Esophagus muscularis mucosa (tissue), 4 donors: ENCODE measurements at regions not wholly inside any gene's neighbourhood (a gene's known extent, or its start where the extent isn't known, plus 50 kb on each side); places are given as distances from the start of the nearest gene placed in this dataset.

Experiments used
- DNase-seq: peaks from one replicate; pipeline ENCODE4 v3.0.0-alpha.2; 2017; ENCODE audit errors: extremely low spot score
- H3K27ac ChIP-seq, 4 donors: fragments of 200-600 bp; sonication (generic); replicated peaks in 1 of 4; 1 replicate in 3 of 4; 2 replicates in 1 of 4; pipeline ENCODE4 v1.5.1; 2016 to 2019; ENCODE audit warnings: mild to moderate bottlenecking in 1 of 4
- H3K27me3 ChIP-seq, 4 donors: fragments of 200-600 bp; sonication (generic); one replicate each; pipeline versions ENCODE4 v1.5.1 to v1.6.0; 2016 to 2019
- H3K36me3 ChIP-seq, 4 donors: fragments of 200-600 bp; sonication (generic); one replicate each; pipeline ENCODE4 v1.5.1; 2016 to 2019
- H3K4me1 ChIP-seq, 4 donors: fragments of 200-600 bp; sonication (generic); one replicate each; pipeline ENCODE4 v1.5.1; 2016 to 2019
- H3K4me3 ChIP-seq, 4 donors: fragments of 200-600 bp; sonication (generic); 1 replicate in 2 of 4; 2 replicates in 2 of 4; pipeline ENCODE4 v1.5.1; 2016 to 2019; ENCODE audit warnings: mild to moderate bottlenecking in 4 of 4, moderate library complexity in 1 of 4
- H3K9me3 ChIP-seq, 4 donors: fragments of 200-600 bp; sonication (generic); 1 replicate in 3 of 4; 2 replicates in 1 of 4; pipeline ENCODE4 v1.5.1; 2016 to 2019
- CTCF ChIP-seq, 3 experiments: fragments of 200-600 bp in 2 of 3; fragments of 450-650 bp in 1 of 3; sonication (generic) in 2 of 3; IDR thresholded peaks; one replicate each; pipeline ENCODE4 v1.5.1; 2017 to 2019; ENCODE audit warnings: antibody characterized with exemption in 3 of 3, mild to moderate bottlenecking in 2 of 3, moderate library complexity in 1 of 3
- EP300 ChIP-seq: sonication (generic); formaldehyde crosslinking; IDR thresholded peaks from one replicate; pipeline ENCODE4 v1.6.1; 2017; ENCODE audit warnings: antibody characterized with exemption
- POLR2A ChIP-seq: fragments of 450-650 bp; IDR thresholded peaks from one replicate; pipeline ENCODE4 v1.6.1; 2017; ENCODE audit warnings: antibody characterized with exemption, moderate library complexity, mild to moderate bottlenecking, low read depth
- POLR2AphosphoS5 ChIP-seq, 2 donors: sonication (generic); formaldehyde crosslinking; IDR thresholded peaks; one replicate each; pipeline ENCODE4 v1.6.1; 2017; ENCODE audit warnings: antibody characterized with exemption in 2 of 2
- WGBS: methylation state at CpG from one replicate; pipeline ENCODE4 v1.1.5; 2018; 5-methylcytosine and 5-hydroxymethylcytosine counted together
- intact Hi-C: fragments of 100-400 bp; cut with DNase I; formaldehyde crosslinking; loops from one replicate; pipeline ENCODE4 v1.15.1; 2023

GRCh38 chr10:30775779-30776591, 146.4 kb upstream of the LYZL2 start:
- no peak for DNase-seq
- intact Hi-C loops = no loop called here
- Histone ChIP-seq H3K9me3 (peaks cover 0 to 16% (median 12%) of the 10 kb centered on the region in 4 donors), H3K36me3 (no peaks in the 10 kb centered on the region), H3K4me1 (peaks cover 0 to 10% (median 5%) of the 10 kb centered on the region in 4 donors), H3K27ac (peak overlapping the region in 1 of 4 donors; percentile 34), H3K27me3 (no peaks in the 10 kb centered on the region), H3K4me3 (no peak overlapping the region)
- TF ChIP-seq POLR2AphosphoS5 (IDR thresholded peaks at IDR 0.05) (peak in 1 of 2 donors; percentile 61), POLR2A (no peak)
- WGBS = 54% methylated on average over 9 of the region's 10 CpGs

GRCh38 chr10:30774261-30774660, 144.7 kb upstream of the LYZL2 start:
- Histone ChIP-seq H3K36me3 (no peaks in the 10 kb centered on the region), H3K9me3 (peaks cover 0 to 33% (median 27%) of the 10 kb centered on the region in 4 donors), H3K27ac (no peak overlapping the region), H3K27me3 (no peaks in the 10 kb centered on the region), H3K4me1 (peaks cover 0 to 10% (median 5%) of the 10 kb centered on the region in 4 donors), H3K4me3 (no peak overlapping the region)
- no peak for TF ChIP-seq POLR2A
- no peak for TF ChIP-seq POLR2AphosphoS5 (IDR thresholded peaks at IDR 0.05)
- TF ChIP-seq EP300 = no peak
- TF ChIP-seq CTCF (IDR thresholded peaks at IDR 0.05) = no peak
- intact Hi-C loops = no loop called here
- DNase-seq = no peak
- 86% methylated on average over 10 of the region's 10 CpGs for WGBS

GRCh38 chr10:30773501-30773900, 143.9 kb upstream of the LYZL2 start:
- Histone ChIP-seq H3K4me3 (no peak overlapping the region), H3K27me3 (no peaks in the 10 kb centered on the region), H3K4me1 (peaks cover 0 to 10% (median 5%) of the 10 kb centered on the region in 4 donors), H3K9me3 (peaks cover 0 to 34% (median 28%) of the 10 kb centered on the region in 4 donors), H3K27ac (no peak overlapping the region), H3K36me3 (no peaks in the 10 kb centered on the region)
- TF ChIP-seq CTCF (IDR thresholded peaks at IDR 0.05) (no peak), POLR2A (no peak), POLR2AphosphoS5 (IDR thresholded peaks at IDR 0.05) (no peak), EP300 (no peak)
- no peak for DNase-seq
- intact Hi-C loops = no loop called here
- 70% methylated on average over 1 of the region's 1 CpG for WGBS

- no peak overlapping the region for H3K27ac ChIP-seq
- H3K27me3 ChIP-seq = no peaks in the 10 kb centered on the region
- H3K4me3 ChIP-seq = no peak overlapping the region
- peaks cover 0 to 2% (median 1%) of the 10 kb centered on the region in 4 donors for H3K4me1 ChIP-seq
- DNase-seq = no peak
- no peaks in the 10 kb centered on the region for H3K36me3 ChIP-seq
- peaks cover 0 to 34% (median 28%) of the 10 kb centered on the region in 4 donors for H3K9me3 ChIP-seq
- TF ChIP-seq EP300 (no peak), POLR2AphosphoS5 (IDR thresholded peaks at IDR 0.05) (no peak), CTCF (IDR thresholded peaks at IDR 0.05) (no peak)
- intact Hi-C loops = no loop called here
- WGBS = 63% methylated on average over 1 of the region's 1 CpG
Observed at GRCh38 chr10:30770816-30771215, 141.3 kb upstream of the LYZL2 start.

- Histone ChIP-seq H3K36me3 (no peaks in the 10 kb centered on the region), H3K9me3 (peaks cover 0 to 34% (median 28%) of the 10 kb centered on the region in 4 donors), H3K4me1 (no peaks in the 10 kb centered on the region), H3K27me3 (no peaks in the 10 kb centered on the region), H3K27ac (no peak overlapping the region), H3K4me3 (no peak overlapping the region)
- TF ChIP-seq POLR2AphosphoS5 (IDR thresholded peaks at IDR 0.05) (no peak), EP300 (no peak), CTCF (IDR thresholded peaks at IDR 0.05) (no peak), POLR2A (no peak)
- 94% methylated on average over 2 of the region's 2 CpGs for WGBS
- intact Hi-C loops = no loop called here
- DNase-seq = no peak
Observed at GRCh38 chr10:30770229-30770628, 140.7 kb upstream of the LYZL2 start.
